CD4-positive, alpha-beta T cell treated with Interferon gamma for 1 hour (primary cell): ENCODE measurements at regions not wholly inside any gene's neighbourhood (a gene's known extent, or its start where the extent isn't known, plus 50 kb on each side); places are given as distances from the start of the nearest gene placed in this dataset.

Experiments
- DNase-seq: peaks from one replicate; pipeline ENCODE4 v3.0.0-alpha.2; 2020

DNA sequence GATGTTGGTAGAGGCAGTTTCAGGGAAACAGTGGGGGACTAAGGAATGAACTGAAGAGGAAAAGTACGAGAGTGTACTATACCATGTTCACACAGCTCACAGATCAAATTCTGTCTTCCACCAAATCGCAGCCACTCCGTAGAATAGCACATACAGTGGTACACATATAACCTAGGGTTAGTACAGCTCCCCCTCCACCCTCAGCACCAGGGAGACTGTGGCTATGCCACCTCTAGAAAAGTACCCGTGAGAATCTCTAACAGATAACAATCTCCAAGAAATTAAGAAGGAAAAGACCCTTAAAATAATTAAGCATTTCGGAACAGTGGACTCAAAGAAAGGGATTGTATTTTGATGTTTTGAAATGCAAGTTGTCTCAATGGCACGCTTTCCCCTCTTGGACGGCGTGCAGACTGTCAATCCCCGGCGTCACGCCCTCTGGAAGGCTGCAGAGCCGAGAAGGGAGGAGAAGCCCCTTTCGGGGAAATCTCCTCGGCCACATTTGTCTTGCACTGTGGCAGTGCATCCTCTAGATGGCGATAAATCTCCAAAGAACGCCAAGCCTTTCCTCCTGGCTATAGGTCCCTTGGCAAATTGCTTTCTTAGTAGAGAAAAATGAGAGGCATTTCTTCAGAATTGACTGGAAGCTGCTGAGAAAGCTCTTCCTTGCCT is 345.0 kb downstream of the REEP3 start:
- DNase-seq: peak; percentile 7

DNA sequence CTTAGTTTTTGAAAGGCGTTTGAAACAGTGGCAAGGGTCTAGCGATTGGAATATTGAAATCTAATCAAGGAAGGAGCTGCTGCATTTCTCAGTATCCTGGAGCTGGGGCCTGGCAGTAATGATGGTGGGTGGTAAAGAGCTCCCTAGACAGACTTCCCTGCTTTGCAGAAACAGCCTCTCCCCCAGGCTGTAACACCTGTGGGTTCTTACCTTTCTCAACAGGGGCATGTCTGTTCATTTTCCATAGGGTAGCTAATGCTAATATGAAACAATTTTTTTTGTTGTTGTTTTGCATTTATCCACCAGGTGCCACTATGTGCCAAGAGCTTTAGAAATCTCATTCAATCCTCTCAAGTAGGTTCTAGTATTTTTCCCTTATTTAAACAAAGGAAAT is 345.5 kb downstream of the REEP3 start:
- DNase-seq: no peak

DNA sequence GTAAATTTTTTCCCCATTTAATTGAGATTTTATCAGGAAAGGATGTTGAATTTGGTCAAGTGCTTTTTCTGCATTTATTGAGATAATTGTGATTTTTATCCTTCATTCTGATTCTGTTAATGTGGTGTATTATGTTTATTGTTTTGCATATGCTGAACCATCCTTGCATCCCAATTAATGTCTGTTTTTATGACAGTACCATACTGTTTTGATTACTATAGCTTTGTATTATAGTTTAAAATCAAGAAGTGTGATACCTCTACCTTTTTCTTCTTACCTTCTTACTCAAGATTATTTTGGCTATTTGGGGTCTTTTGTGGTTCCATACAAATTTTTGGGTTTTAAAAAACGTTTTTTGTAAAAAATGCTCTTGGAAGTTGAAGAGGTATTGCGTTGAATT is 357.2 kb downstream of the REEP3 start:
- DNase-seq: no peak

DNA sequence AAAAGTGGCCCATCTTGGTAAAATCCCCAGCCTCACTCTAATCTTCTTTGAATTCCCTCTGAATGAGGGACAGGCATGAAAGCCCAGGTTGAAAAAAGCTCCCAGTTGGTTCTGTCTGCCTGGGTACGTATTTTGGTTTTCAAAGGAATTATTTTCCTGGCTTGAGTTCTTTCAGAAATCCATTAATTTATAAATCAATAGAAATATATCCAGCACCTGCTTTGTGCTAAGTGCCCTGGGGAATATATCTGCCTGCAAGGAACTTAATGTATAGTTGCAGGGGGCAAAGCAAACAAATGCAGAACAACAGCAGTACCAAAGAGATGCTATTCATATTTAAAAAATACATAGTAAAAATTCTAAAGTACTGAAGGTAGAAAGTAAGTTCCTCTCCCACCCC is 362.7 kb downstream of the REEP3 start:
- no peak for DNase-seq

DNA sequence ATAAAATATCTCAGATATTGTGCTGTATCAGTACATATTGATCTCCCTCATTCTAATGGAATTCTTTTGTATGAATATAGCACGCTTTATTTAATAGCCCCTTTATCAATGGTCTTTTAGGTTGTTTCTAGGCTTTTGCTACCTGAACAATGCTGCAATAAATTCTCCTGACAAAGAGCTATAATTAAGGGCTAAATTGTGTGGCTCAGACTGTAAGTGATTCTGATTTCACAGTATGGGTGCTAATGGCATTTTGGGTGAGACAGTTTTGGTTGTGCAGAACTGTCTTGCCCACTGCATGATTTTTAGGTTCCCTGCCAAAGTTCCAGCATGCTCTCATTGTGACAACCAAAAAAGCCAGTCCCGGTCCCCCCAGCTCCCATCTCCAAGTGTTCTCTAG is 363.2 kb downstream of the REEP3 start:
- DNase-seq: no peak

DNA sequence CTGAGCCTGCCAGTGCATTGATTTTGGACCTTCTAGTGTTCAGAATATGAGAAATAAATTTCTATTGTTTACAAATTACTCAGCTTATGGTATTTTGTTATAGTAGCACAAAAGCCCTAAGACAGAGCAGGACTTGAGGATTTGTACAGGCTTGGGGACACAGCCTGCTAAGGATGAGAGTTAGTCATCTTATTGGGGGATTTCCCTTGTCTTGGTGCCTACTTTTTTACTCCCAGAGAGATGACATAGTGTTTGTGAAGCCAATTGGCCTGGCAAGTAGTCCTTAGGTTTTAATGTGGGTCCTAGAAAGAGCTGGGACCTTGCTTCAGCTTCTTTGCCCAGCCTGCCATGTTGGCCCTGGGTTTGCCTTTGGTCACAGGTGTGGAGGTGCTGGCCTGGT is 364.0 kb downstream of the REEP3 start:
- DNase-seq: no peak

DNA sequence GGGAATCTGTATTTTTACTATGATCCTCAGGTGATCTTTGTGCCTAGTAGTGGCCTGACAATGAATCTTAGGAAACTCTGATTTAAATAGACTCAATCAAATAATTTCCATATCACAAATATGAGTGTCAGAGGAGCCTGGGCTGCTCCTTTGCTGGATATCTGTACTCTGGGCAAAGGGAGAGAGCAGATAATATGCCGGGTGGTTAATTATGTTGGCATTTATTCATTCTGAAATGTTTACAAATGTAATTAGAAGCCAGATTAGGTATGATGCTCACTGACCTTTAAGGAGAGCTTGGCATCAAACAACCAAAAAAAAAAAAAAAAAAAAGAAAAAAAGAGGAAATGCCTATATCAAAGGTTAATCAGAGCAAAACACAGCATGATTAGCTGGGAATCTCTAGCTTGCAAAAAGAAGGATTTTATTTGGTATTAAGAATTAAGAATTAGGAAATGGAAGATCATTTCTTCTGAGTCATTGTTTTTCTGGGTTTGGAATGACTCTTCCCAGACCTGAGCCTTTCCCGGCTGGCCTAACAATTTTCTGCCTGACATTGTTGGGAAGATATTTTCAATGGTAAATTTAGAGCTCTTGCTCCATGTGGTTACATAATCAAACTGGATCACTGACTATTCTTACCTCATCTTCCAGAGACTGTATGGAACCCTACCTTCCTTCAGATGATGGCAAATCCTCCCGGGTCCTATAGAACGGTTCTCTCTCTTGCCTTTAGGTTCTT is 365.3 kb downstream of the REEP3 start:
- no peak for DNase-seq

DNA sequence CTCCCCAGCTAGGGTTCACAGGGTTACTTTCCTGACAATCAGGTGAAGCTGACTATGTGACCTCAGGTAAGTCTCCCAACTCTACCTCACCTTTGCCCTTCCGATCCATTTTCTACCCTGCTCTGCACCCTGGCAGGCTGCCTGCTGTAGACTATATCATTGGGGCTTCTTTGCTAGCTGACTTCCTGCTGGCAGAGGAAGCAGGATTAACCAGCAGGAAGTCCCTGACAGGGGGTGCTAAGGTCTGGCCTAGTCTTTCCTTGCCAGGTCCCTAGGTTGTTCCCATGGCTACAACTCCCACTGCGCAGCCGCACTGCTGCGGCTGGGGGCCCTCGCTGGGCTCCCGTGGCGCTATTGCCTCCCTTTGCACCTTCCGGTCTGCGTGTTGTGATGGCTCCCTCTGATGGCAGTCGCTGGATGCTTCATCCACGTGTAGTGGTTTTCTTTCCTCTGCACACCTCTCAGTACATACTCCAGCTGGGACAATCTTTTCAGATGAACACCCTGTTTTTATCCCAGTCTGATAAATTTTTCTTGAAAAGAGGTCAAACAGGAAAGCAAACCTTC is 365.9 kb downstream of the REEP3 start:
- DNase-seq: no peak

DNA sequence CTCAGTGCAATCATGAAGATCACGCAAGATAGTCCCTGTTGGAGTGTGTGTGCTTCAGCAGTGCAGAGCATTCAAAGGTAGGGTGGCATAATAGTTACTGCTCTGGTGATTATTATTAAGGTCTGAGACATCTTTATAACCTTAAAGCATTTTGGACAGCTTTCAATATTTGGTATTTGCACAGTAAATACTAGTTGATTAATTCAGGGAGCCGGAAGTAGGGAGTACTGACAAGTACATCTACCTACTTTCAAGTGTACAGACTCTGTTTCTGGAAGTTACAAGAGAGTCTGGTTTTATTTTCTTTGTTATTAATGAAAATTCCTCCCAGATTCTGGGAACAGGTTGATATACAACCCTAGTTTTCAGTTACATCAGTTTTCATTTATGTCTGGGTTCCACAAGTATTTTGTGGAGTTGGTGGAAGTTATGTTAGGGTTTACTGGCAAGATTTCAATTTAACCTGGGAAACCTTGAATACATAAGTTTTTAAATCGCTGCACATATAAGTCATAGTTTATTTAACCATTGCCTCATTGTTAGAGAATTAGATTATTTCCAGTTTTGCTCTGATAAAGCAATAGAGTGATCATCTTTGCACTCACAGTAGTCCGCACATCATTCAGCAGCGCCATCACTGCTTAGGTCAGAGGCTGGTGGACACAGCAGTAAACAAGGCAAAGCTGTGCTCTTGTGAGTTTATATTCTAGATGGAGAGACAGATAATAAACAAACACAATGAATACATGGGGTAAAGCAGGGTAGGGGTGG is 366.6 kb downstream of the REEP3 start:
- DNase-seq: no peak

DNA sequence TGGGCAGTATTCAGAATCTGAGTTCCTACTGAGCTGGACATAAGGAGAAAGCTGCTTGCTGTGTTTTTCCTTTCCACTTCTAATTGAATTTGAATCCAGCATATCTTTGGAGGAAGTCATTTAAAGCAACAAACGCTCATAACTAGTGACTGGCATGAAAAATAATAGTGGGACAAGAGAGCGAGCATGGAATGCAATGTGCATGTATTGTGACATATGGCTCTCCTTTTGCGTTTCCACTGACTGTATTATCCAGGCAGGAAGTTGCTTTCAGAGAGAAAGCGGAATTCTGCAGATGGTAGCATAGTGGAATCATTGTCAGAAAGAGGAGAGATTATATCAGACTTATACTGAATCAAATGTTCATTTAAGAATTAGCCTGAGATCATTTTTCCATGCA is 368.6 kb downstream of the REEP3 start:
- no peak for DNase-seq

DNA sequence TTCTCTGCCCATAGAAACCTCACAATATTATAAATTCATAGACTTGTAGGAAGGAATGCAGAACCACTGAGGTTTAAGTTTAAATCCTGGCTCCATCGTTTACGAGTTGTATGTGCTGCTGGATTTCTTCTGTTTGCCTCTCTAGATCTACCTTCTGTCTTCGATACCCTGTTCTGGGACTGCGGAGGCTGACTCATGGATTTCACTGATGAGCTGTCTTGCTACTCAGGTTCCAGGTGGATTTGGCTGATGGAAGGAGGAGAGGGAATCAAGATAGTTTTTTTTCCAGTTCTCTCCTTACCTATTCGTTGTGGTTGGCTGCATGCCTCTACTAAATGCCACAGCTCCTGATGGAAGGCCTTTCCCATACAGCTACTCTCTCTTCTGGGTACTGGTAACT is 375.8 kb downstream of the REEP3 start:
- no peak for DNase-seq

DNA sequence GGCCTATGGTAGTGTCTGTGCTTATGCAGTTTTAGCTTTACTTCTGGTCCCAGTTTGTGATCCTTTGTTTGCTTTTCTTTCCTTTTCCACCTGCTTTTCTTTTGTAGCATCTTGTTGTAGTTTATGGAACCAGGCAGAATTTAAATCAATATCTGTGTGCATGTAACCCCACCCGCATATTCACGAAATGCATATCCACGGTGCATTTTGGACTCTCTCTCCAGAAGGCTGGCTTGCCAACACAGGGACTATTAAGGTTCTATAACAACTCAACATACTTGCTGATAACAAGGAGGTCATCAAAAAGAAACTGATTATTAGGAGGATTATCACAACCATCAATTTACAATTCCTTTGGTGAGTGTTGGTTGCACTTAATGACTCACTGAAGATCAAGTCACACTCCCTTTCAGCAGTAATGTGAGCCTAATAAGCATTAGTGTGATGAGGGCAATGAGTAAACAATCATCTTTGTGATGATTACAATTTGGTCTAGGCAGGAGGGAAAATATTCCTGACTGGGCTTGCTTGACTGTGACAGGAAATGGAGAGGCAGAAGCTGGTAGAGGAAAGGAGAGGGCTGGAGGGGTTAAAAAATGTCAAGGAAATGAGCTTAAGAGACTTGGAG is 378.6 kb downstream of the REEP3 start:
- no peak for DNase-seq

DNA sequence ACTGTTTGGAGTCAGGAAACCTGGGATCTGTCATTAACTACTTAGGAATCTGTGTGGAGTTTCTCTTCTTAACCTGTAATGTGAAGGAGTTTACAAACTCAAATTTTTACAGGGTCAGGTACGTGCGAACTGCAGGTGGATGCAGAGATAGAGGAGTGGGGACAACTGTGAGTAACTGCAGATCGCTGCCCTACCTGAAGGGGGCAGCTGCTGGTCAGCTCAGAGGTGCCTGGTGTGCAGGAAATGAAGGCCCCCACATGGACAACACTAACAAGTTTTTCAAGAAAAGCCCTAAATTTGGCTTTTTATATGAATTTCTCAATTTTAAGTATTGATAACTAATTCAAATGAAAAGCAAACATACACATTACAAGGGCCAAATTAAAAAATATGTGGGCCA is 380.0 kb downstream of the REEP3 start:
- no peak for DNase-seq

DNA sequence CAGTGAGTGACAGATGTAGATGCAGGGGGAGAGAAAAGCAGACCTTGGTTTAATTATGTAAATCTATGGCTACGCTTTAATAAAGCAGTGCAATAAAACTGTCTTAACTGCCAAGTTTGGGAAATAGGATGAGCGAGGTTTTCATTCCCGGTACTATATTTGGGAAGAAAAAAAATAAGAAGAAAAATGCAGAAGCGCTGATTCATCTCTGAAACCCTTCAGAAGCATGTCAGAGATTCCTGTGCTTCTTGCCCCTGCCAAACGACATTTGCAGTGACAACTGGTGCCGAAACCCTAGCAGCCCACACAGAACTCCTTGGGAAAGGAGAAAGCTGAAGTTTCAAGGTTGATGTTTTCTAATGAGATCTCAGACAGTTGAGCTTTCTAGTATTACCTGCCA is 380.7 kb downstream of the REEP3 start:
- no peak for DNase-seq

DNA sequence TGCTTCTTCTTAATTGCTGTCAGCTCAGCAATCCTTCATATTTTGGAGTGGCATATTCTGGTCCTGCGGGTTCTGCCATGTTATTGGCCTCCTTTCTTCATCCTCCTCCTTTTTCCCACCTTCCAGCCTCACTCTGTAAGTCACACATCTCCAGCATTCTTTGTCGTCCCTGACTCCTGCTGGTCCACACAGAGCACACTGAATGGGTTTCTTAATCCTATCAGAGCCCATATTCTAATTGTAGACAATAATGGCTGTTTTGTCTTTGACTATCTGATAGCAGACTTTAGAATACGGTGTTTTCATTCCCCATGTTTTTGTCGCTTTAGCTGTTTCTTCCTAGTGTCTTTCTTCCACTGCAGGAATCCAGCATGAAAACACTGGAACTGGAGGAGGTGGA is 389.6 kb downstream of the REEP3 start:
- no peak for DNase-seq

DNA sequence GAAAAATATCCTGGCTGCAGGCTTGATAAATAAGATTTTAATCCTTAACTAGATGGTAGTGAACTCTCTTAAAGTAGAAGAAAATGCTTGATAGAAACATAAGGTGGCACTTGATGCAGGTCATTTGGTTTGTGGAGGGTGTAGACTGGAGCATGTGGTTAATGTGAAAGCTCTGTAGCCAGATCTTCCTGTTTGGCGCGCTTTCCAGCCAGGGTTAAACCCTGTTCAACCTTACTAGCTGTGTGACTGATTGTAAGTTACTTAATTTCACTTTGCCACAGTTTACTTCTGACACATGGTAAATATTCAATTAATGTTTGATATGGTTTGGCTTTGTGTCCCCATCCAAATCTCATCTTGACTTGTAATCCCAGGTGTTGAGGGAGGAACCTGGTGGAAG is 394.0 kb downstream of the REEP3 start:
- no peak for DNase-seq

DNA sequence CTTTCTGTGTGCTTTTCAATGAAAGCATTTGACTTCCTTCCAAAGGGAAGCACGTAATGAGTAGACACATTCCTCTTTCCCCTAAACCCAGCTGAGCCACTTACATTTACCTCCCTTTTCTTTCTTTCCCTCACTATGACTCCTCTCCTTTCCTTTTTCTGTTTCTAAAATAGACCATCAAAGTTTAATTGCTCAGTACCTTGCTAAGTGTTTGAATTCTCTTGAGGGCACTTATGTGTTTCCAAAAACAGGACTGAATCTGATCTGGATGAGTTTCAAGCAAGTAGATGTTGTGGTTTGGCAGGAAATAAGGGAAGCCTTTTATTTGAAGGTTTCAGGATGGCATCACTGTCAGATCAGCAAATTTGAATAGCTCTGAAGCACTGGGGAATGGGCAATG is 396.2 kb downstream of the REEP3 start:
- DNase-seq: no peak

DNA sequence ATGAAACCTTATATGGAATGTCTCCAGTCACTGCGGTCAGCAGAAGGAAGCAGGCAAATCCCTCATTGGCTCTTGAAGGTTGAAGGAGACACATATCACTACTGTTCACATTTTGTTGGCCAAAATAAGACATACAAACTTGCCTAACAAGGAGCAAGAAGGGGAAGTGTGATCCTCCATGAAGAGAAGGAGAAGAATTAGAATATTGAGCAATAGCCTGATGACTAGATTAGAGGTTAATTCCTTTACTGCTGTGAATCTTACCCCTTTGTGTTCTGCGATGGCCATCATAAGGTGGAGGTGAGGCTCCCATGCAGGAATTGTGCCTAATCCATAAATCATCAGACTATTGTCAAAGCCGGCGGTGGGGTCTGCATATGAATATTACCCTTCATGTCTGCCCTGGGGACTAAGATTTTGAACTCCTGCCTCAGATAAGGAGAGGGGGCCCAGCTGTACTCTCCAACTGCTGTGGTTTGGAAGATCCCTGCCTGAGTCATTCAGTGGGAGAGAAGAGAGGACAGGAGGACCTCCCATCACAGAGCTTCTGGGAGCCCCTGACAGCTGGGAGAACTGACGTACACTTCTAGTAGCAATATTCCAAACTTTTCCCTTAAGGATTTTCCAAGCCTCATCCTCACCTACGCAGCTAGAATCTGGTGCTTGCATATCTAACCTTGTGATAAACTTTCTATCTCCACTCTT is 398.5 kb downstream of the REEP3 start:
- DNase-seq: no peak

DNA sequence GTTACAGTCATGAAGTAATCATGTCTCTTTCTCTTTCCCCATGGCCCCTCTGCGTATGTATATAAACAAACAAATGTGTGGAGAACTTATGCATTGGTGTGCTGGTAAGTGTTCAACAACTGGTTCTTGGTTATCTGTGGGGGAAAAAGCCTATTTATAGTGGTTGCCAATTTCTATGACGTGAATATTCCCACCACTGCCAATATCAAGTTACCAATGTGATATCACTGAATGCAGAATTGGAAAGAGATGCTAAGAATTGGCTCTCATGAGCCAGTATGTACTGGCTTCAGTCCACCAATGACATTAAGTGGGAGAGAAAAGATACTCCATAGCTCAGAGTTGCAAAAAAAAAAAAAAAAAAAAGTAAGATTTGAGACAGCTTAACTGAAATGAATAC is 399.7 kb downstream of the REEP3 start:
- DNase-seq: no peak

DNA sequence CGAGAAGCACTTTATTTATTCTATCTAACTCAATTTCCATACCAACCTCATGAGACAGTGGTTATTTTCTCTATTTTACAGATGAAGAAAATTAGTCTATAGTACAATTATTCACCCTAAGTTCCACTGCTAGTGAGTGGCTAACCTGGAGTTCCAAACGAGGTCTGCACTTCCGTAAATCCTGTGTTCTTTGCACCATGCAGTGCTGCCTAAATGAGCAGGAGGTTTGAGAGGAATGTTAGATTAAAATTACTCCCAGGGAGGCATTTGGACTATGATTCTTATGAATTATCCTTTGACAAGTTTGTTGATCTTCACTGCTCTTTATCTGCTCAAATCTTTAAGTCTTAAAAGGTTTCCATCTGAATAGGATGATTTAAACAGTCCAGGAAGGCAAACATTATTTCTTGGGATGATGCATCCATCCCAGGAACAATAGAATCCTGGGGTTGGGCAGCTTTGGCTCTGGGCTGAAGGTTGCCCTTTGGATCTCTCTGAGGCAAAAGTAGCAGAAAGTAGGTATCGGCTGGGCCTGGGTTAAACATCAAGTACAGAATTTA is 400.8 kb downstream of the REEP3 start:
- DNase-seq: no peak

DNA sequence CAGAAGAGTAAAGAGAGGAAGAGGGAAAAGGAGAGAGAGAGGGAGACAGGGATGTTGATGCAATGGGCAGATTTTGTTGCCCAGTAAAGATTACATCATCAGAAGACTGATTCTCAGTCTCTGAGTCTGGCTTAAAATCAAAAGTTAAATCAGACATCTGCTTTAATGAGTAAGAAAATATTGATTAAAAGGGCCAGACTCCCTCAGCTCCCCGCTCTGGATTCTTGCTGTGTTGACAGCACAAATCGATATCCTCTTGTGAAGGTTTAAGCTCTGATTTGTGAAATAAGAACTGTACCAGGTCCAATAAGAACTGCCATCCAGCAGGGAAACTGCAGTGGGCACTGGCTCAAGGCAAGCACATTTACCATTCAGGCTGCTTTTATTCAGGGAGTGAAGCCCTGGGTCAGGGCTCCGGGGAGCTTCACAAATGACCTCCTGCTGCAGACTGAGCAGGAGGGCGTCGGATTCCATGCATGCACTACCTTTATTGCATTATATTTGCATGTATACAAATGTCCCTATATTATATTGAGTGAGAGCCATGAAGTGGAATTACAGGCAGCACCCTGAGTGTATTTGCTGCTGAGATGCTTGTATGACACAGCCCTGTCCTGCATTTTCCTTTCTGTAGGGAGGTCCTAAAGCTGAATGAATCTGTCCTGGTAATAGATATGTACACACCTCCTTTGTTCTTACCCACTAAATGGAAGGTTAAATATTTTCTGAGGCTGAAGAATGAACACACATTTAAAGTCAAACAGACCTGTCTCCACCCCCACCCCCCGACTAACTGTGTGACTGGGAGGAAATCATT is 401.5 kb downstream of the REEP3 start:
- DNase-seq: no peak
